Epithelial cell of prostate (primary cell): ENCODE measurements at regions not wholly inside any gene's neighbourhood (a gene's known extent, or its start where the extent isn't known, plus 50 kb on each side); places are given as distances from the start of the nearest gene placed in this dataset.

ENCODE experiments used
- DNase-seq: peaks from one replicate; pipeline ENCODE4 v3.0.0-alpha.2; 2011; ENCODE audit warnings: low read depth, low spot score
- H3K27ac ChIP-seq: fragments of 450-650 bp; 2 replicates; pipeline ENCODE4 v1.5.1; 2017; ENCODE audit warnings: mild to moderate bottlenecking

DNA sequence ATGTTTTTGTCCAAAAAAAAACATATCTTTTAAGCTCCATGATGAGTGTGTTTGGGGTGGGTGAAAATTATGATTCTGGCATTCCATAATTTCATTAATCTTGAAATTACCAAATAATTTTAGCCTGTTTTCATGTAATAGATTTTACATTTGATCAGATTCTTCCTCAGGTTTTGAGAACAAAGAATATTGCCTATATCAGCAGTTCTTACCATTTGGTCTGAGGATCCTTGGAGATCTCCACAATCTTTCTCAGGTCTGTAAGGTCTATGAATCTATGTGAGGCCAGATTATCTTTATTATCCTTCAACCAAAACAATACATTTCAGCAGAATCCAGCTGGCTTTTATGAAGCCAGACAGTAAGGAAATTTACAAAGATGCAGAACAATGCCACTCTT, 373.3 kb upstream of the E2F7 start:
- H3K27ac ChIP-seq = no peak overlapping the region
- no peak for DNase-seq

DNA sequence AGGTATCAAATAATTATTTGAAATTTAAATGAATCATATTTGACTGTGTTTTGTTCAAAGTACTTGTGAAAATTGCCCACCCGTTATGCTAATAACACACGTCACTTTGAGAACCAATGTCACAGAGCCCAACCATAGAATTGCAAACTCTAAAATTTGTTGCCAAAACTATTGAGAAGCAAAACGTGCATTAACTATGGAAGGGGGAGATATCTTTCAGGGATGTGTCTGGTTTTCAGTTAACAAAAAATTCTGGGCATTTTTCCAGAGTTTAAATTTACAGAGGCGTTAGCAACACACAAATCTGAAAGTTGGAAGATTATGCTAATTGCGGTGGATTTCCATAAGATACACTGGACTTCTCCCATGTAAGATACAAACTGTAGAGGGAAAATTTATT, 371.8 kb upstream of the E2F7 start:
- H3K27ac ChIP-seq = no peak overlapping the region
- no peak for DNase-seq

DNA sequence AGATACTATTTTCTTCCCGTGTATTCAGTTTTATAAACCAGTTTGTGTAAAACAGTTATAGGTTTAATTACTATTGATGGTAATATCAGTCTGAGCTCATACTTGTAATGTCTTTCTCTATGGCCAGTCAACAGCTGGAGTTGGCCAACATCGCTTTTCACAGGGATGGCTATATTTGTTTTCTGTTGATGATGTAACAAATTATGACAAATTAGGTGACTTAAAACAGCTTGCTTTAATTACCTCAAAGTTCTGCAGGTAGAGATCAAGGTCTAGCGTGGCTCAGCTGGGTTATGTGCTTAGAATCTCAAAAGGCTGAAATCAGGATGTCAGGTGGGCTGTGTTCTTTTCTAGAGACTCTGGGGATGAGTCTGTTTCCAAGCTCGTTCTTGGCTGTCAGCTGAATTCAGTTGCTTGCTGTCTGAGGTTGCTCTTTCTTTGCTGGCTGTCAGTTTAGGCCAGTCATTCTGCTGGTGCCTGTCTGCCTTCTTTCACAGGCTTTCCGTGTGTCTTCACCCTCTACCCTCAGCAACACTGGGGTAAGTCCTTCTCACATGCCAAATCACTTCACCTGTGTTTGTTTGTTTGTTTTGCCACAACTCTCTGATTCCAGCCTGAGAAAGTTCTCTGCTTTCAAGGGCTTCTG, 370.2 kb upstream of the E2F7 start:
- H3K27ac ChIP-seq = no peak overlapping the region
- DNase-seq = no peak

GRCh38 chr12:77433799-77434198, 368.4 kb upstream of the E2F7 start:
- no peak for DNase-seq
- no peak overlapping the region for H3K27ac ChIP-seq

DNA sequence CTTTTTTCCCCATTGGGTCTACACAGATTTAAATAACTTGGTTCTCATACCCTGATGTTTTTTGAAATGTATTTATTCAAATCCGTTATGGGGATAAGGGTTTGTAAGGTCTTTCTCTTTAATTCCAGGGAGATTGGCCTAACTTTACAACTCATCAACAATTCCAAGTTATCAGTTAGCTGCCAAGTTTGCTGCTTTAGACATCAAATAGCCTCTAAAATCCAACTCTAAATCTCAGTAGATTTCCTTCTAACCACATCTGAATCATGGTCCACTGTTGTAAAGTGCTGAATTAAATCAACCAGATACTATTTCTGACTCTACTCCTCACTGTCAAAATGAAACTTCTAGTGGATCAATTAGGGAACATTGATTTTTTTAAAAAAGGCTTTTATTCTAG, 364.1 kb upstream of the E2F7 start:
- no peak for DNase-seq
- H3K27ac ChIP-seq = no peak overlapping the region

GRCh38 chr12:77421152-77421551, 355.8 kb upstream of the E2F7 start:
- DNase-seq = no peak
- H3K27ac ChIP-seq = no peak overlapping the region

DNA sequence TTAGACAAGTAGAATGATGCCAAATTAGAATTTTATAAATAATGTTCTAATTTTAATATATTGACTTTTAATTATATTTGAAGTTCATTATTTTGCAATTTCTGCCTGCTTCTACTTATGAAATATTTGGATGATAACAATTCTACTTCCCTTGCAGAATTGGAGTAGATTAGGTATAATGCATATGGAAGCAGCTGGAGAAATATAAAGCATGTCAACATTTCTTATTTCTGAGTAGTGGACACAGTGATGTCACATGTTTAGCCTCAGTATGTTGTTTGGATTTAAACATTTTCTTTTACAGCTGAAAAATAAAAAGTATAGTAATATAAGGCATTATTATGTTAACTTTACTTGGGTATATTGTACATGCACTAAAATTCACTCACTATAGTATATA, 344.2 kb upstream of the E2F7 start:
- DNase-seq = no peak
- no peak overlapping the region for H3K27ac ChIP-seq

- no peak overlapping the region for H3K27ac ChIP-seq
- no peak for DNase-seq
Observed at GRCh38 chr12:77407931-77408330, 342.6 kb upstream of the E2F7 start.

GRCh38 chr12:77406219-77406905, 341.0 kb upstream of the E2F7 start:
- no peak overlapping the region for H3K27ac ChIP-seq
- no peak for DNase-seq

DNA sequence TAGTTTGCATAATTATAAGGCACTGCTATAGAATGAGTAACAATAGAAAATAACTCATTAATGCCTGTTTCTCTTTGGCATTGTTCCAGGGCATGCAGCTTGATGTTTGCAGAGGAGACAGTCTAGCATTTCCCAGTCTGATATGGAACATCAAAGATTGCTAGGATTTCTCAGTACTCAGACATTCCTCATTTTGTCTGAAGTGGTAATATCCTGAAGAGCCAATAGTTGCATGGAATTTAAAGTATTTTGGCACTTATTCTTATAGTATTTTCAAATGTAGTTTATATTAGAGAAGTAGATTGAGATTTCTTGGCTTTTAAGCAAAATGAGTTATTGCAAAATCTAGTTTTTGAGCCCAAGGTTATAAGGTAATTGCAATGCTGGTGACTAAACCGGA, 337.3 kb upstream of the E2F7 start:
- no peak for DNase-seq
- no peak overlapping the region for H3K27ac ChIP-seq

GRCh38 chr12:77401770-77402081, 336.4 kb upstream of the E2F7 start:
- H3K27ac ChIP-seq = peak overlapping the region; percentile 62
- no peak for DNase-seq

DNA sequence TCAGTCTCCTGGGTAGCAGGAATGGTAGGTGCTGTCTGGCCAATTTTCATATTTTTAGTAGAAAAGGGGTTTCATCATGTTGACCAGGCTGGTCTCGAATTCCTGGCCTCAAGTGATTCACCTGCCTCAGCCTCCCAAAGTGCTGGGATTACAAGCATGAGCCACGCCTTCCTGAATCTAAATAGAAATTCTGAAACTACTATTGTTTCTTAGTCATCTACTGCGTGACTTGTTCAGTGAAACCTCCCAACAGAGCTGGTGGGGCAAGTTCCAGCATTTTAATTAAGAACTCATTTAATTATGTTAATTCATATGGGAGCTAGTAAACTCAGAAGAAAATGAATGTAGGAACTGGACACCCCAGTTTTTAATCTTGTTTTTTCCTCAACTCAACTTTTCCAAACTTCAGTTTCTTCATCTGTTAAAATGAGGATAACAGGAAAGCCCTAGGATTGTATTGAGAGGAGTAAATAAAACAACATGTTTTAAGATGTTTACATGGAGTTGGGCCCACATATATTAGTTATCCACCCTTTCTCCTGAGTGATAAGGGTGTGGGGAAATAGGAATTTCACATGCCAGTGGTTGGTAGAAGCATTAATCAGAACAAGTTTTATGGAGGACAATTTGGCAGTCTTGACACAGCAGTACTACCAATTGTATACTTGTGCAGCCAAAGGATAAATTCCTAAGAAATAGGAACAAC, 335.8 kb upstream of the E2F7 start:
- DNase-seq = peak; percentile 14
- H3K27ac ChIP-seq = peak overlapping the region; percentile 62

GRCh38 chr12:77392467-77393088, 327.2 kb upstream of the E2F7 start:
- no peak for DNase-seq
- no peak overlapping the region for H3K27ac ChIP-seq

DNA sequence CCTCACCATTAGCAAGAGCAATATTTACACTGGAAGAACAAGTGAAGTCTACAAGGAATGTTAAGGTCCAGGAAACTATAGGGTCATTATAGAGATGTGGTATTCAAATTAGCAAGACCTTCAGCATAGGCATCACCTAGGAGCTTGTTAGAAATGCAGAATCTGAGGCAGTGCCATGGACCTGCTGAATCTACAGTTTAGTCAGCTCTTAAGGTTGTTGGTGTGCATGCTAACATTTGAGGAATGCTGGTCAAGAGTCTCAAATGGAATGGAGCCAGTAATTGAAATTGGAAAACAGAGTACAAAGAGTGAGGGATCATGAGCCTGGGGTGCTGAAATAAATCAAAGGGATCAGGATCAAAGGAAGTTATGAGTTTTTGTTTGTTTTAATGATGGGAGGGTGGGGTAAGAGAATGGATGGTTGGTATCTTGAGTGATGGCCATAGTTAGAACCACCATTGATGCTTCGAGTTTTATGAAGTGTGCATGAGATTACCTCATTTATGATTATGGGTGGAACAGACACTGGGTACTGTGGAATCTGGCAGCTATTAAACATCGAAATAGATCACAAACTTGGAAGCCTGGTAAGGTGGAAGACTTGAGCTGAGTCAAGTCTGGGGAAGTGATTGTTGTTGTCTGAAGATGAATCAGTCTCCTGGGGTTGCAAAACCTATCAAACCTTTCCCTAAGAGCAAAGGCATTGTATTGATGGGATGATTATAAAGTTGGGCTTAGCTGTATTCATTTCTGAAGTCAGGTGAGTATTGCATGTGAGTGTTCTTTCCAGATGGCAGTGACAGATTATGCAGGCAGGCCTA, 323.3 kb upstream of the E2F7 start:
- H3K27ac ChIP-seq = no peak overlapping the region
- DNase-seq = no peak

- no peak for DNase-seq
- no peak overlapping the region for H3K27ac ChIP-seq
Observed at GRCh38 chr12:77387671-77388070, 322.3 kb upstream of the E2F7 start.

DNA sequence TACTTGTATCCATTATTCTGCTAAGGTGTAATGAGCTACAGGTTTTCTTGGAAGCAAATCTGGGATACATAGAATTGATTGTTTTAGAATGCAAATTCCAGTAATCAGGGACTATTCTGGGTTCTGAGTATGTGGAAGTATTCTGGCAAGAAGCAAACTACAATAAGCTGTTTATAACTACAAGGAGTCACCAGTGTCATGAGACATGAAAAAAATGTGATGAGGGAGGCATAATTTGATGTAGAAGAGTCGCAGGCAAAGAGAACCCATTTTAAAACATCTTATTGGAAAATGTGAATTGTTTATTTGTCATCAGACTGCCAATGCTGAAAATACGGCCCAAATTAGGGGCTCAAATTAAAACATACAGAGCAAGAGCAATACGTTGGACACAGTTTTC, 321.8 kb upstream of the E2F7 start:
- H3K27ac ChIP-seq = no peak overlapping the region
- DNase-seq = no peak

- no peak for DNase-seq
- H3K27ac ChIP-seq = no peak overlapping the region
Observed at GRCh38 chr12:77384941-77385340, 319.6 kb upstream of the E2F7 start.

- no peak for DNase-seq
Observed at GRCh38 chr12:77382096-77382742, 316.9 kb upstream of the E2F7 start.

GRCh38 chr12:77377622-77378021, 312.3 kb upstream of the E2F7 start:
- H3K27ac ChIP-seq = no peak overlapping the region
- no peak for DNase-seq

More at GRCh38 chr12:77382096-77382742, 316.9 kb upstream of the E2F7 start:
- no peak overlapping the region for H3K27ac ChIP-seq

- H3K27ac ChIP-seq = no peak overlapping the region
- no peak for DNase-seq
Observed at GRCh38 chr12:77377116-77377515, 311.7 kb upstream of the E2F7 start.
